ELR (cell line): ENCODE measurements at regions not wholly inside any gene's neighbourhood (a gene's known extent, or its start where the extent isn't known, plus 50 kb on each side); places are given as distances from the start of the nearest gene placed in this dataset.

Source experiments
- DNase-seq: peaks from one replicate; pipeline ENCODE4 v3.0.0-alpha.2; 2015; ENCODE audit warnings: low read depth

DNA sequence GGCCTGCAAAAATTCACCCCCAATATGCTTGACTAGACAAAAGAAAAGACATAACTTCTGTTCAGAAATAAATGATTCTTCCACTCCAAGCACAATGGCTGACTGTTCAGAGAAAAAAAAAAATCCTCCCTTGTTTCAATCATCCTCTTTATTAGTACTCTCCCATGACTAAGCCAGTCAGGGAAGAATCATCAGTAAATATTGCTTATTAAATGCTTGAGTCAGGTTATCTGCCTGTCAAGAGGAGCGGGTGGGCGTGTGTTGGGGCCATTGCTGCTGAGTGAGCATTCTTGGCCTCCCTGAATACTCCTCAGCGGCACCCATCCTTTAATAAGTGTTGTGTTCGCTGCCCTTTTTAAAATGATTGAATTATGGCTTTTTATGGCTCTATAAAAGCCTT is 1334.8 kb upstream of the CELF4 start:
- no peak for DNase-seq

DNA sequence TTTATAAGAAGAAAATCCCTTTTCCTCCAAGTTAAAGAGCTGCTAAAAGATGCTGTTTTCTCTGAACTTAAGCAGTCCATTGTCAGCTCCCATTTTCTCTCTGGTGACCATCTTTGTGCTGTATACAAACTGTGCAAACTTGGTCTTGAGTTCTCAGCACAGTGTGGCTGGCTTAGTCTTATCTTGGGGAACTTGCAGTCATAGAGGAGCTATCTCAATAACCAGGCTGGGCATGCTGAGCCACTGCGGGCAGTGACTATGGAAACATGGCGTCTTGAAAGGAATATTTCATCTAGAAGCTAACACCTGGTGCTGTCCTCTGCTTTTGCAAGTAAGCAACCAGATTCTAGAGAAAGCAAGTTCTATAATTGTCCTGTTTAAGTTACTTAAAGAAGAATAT is 1334.4 kb upstream of the CELF4 start:
- no peak for DNase-seq

DNA sequence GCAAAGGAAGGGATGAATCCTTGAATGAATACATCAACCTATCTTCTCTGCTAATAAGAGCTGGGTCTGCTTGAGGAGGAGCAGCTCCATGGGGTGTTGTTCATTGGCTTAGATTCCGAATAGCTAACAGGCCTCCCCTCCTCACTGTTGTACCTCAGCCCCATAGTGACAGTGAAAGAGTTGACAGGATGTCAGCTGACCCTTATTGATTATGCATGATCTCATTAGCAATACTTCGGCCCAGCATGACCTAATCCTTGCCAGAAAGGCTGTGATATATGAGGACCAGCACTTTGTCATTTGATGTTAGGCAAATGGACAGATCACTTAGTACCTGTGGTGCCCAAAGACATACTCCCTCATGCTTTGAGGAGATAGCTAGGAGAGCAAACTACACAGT is 1333.7 kb upstream of the CELF4 start:
- no peak for DNase-seq

DNA sequence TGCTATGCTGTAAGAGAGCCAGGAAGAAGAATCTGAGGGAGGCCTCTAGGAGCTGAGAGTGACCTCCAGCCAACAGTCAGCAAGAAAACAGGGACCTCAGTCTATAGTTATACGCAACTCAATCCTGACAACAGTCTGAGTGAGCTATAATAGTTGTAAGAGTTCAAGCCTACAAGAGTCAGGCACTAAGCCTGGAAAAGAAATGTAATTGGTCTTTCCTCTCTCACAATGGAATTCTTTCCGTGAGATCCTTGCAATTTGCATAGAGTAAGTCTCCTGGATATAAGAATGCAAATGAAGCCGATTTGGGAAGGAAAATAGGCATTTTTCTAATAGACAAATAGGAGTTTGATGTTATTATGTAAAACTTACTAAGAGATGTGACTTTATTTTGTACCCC is 1332.6 kb upstream of the CELF4 start:
- DNase-seq = no peak

DNA sequence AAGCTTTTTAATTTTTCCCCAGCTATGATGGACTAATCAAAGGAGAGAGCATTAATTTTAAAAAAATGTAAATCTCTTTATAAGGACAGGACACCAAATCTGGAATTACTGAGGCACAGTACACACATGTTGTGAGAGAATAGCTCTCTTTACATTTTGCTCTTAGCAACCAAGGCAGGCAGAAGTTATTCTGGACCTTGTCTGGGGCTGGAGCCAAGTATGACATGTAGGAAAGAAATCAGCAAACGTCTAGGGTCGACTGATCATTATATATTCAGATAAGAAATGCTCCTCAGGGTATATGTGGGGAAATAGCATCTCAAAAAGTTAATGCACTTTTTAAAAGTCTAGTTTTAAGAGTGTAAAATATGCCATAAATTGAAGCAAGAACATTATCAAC is 1330.0 kb upstream of the CELF4 start:
- DNase-seq = no peak

DNA sequence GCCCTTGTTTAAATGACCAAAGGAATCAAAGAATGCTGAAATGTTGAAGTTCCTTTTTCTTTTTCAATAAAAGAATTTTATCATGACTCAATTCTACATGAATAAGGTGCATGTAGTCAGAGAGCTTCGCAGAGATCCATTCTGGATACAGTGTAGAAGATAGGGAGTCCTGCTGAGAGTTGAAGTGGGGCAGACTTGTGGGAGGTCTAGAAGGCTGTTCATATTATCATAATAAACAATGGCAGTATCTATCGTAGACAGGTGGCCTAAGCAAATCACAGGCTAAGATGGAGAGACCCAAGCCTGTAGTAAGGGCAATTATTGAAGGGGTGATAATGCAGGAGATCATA is 1322.0 kb upstream of the CELF4 start:
- DNase-seq = no peak

DNA sequence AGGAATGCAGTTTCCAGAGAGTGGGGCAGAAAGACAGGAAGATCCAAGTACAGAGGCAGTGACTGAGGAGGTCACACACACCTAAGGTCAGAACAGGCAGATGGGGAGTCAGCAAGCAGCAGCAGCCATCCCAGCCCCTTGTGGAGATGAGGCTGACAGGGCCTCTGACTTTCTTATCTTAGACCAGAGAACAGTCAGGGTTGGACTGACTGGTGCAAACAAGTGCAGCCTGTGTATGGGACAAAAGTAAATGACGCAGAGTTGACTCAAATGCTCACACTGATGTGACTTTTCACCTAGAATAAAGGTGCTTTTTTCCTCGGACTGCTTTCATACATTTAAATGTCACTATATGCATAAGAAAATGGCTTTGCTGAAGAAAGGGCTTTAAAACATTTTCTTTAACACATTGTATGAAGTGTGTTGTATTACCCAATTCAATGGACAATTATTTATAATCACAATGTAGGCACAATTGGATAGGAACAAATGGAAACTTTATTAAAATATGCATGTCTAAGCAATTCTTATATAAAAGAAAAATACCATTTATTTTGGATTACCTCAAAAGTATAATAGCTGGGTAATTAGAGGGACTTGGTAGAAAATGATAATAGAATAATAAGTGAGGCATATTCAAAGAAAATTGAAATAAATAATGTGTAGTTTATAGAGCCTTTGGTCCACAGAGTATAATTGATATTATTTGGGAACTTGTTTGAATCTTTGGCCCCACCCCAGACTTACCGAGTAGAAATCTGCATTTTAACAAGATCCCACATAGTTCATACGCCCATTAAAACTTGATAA is 1321.5 kb upstream of the CELF4 start:
- DNase-seq = no peak

DNA sequence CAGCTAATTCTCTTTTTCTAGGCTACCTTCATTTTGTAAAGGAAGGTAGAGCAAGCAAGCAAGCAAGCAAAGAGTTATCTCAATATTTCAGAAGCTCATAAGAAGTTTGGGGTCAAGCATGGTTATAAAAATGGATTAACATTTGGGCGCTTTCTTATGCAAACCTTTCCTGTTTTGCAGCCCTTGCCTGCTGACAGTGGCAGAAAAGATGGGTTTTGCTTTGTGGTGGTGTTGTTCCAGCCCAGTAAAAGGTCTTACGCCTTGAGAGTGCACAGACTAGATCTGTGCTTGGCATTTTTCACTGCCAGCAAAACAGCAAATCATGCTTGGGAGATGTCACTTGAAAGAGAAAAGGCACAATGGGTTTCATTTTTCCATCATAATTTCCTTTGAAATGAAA is 1320.6 kb upstream of the CELF4 start:
- no peak for DNase-seq

DNA sequence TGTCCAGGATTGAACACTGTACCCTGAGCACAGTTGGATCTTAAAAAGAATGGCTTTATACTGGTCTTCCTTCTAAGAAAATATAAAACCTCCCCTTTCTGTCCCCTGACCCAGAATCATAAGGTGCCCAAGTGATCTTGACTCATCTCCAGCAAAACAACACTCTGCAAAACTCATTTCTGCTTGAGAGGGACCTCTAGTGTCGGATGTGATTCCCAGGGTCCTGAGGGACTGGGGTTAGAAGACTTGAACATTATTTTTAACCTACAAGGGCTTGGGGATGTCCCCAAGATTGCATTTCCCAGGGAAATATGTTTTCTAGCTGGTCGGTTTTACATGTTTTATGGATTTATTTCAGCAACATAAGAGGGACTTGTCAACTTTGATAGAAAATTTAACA is 1318.5 kb upstream of the CELF4 start:
- no peak for DNase-seq

DNA sequence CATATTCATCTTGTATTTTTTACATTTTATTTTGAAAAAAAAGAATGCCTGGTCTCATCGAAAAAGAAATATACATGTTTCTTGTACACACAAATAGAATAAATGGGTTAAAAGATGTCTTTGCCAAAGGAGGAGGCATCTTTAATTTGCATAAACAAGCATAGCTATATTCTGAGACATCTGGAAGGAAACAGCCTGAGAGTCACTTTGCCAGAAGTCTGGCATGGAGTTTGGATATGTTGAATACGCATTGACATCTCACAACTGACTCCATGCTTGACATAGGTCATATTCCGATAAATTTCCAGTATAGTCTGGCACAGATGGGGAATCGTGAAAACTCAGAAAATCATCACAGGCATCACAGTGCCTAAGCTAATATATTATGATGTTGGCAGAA is 1317.5 kb upstream of the CELF4 start:
- no peak for DNase-seq

DNA sequence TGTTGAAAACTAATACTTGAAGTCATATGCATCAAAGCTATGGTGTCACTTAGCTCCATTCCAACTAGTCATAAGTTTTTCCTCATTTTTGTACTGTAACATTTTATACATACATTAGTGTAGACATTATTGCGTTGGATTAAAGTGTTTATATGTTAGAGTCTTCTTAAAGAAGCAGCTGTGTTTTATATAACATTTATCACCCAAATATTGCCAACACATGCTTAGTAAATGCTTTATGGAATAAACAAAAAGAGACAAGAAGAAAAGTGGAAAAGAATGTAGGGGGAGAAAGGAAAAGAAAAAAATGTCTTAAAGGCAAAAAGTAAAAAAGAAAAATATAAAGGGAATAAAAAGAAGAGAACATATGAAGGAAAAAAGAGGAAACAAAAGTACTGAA is 1314.3 kb upstream of the CELF4 start:
- no peak for DNase-seq

DNA sequence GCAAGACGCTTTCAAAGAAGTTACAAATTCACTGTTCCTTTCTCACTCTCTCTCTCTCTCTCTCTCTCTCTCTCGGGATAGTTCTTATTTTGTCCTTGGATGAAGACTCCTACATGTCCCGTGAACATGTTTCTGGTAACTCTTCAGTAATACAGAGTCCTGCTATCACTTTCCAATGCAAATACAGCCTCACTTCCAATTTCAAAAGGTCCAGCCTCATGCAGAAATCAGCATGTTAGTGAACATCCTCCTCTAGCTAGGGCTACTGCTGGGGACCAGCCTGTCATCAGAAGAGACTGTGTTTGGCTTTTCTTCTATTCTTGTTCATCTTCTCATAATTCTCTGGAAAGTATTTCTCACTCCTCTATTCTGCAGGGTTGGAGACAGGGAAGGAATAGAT is 1306.7 kb upstream of the CELF4 start:
- no peak for DNase-seq

DNA sequence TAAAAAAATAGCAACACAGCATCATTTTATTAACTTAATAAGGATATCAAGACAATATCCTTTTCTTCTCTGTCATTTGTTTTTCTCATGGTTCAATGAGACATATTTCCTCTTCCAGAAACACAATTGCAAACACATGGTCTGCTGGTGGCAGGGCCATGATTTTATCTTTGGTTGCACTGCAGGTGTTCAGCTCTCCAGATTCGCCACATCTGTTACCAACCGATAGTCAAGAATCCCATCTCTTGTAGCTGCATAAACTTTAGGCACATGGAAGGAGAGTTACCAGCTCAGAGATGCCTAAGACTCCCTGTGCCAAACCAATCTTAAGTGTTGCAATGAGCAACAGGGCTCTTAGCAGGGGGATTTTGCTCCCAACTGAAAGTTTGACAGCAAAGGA is 1303.2 kb upstream of the CELF4 start:
- no peak for DNase-seq

DNA sequence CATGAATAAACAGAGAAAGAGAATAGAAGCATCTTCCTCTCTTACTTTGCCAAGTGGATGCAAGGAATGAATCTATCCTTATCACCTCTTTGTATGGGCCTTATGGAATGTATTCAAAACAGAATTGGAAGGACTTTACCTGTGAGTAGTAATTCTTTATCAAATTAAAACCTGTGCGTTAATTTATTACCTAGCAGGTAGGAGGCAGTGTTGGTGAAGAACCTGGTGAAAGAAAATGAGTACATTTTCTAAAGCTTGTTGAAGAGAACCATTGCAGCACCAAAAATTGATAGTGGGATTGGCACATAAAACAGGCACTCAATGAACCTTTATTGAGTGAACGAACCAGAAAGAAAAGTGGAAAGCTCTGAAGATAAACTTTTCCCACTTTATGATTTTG is 1302.1 kb upstream of the CELF4 start:
- DNase-seq = no peak

DNA sequence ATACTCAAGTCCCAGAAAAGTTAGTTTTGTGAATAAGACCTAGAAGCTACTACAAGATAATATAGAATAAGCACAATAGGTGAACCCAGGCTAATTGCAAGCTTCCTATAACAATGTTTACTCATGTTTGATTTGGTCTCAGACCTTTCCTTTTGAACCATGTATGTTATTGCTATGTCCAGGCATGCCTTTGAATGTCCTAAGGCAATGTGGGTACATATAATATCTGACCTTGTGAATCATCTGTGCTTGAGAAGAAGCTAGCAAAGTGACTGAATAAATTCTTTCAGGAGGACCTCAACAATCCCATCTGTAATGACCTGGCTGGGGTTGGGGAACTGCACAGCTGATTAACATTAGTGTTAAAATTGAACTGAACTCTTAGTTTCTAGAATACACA is 1285.9 kb upstream of the CELF4 start:
- DNase-seq = no peak

DNA sequence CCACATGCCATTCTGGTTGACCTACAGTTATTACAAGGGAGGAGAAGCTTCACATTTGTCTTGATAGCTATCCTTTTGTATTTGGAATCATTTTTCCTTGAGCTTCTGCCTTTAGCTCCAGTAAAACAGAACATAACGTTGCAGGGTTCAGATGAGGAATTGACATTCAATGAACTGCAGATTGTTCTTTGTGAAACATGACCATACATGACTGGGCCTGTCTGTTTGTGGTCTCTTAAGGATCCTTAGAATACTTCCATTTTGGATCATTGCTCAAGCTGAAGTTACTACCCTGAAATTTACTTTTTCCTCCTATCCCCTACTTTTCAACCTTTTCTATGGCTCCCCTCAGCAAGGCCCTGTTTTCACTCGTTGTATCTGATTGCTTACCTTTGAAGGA is 1281.7 kb upstream of the CELF4 start:
- no peak for DNase-seq

DNA sequence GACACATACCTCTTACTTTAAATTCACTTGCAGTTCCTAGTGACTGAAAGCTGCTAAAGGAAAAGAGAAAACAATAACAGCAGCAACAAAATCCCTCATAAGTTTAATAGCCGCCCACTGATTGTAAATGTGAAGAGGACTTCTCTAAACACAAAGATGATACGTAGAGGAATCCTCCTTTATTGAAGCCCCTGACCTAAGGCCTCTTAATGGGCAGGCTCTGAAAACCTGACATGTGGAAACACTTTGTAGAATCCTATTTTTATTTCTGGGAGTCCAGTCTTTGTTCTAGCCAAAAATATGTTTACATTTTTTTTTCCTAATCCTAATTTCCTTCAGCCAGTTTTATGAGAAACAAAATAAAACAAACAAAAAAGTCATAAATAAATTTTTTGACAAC is 1277.7 kb upstream of the CELF4 start:
- DNase-seq = no peak

DNA sequence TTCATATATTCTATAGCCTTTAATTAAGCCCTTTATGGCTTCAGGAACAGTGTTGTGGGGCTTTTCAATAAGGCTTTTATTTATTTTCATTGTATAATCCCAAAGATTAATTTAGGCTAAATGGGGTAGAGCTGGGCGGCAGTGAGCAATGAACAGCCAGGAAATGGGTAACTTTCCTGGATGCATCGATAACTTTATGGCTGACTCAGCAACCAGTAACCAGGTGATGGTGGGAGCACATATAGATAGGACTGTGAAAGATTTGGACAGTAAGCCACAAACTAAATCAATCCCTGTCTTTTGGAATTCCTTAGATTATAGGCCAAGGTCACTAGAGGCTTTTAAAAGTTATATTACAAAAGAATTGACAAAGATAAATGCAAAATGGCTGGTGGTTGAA is 1260.6 kb upstream of the CELF4 start:
- no peak for DNase-seq

DNA sequence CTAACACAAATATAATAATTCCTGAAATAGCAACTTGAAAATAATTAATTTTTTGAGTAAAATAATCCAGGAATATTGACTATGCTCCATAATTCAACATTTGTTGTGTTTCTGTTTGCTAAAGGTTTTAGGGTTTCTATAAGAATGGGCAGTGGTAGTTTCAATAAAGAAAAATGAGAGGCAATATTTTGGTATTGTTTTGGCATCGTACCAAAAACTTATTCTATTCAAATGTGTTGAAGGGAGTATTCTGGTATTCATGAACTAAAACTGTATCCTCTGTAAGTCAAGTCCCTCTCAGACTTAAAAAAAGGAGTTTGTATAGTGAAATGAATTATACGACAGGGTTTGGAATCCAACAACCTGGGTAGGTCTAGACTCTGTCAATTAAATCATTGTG is 1245.6 kb upstream of the CELF4 start:
- no peak for DNase-seq

DNA sequence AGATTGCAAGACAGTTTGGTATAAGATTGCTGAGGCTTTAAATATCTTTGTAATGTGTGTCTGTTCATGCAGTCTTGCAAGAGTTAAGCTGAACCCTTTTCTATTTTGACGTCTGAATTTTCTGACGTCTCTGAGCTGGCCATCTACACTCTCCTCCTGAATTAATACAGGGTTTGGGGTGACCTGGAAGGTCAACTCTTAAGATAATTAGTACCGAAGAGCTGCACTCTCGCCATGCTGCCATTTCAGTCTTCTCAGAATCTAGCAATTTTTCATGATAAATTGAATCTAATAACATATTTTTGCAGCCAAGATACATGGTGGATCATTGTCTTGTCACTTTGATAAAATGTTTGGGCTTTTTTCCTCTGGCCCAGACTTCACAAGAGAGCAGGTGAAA is 1245.2 kb upstream of the CELF4 start:
- DNase-seq = no peak

DNA sequence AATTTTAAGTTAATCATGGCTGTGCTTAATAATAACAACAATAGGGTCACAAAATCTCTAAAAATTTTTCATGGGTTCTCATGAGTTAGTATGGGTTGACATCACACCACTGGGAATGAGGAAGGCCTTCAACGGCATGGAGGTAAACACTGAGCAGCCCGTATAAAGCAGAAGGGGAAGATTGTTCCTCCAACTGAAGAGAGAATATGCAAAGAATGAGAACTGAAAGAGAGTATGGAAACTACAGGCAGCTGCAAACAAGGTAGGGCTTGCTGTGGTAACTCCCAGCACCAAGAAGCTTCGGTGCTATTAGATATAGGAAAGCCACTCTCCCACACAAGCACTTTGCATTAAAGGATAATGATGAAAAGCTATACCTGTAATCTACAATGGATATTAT is 1242.3 kb upstream of the CELF4 start:
- no peak for DNase-seq

DNA sequence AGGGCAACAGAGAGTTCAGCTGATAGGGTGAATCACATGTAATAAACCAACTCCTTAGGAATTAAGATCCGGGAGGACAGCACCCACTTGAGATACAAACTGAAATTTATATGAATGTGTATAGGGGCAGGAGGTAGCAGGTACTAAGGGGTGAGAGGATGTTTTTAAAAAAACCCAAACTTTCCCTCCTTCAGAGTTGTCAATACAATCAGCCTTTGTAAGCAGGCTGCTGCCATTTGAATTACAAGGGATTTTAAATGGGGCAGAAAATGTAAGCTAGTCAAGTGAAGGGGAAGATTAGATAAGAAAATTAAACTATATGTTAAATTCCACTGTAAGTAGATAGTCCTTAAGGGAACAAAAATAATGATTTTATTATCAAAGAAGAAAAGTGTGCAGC is 1239.7 kb upstream of the CELF4 start:
- DNase-seq = no peak

DNA sequence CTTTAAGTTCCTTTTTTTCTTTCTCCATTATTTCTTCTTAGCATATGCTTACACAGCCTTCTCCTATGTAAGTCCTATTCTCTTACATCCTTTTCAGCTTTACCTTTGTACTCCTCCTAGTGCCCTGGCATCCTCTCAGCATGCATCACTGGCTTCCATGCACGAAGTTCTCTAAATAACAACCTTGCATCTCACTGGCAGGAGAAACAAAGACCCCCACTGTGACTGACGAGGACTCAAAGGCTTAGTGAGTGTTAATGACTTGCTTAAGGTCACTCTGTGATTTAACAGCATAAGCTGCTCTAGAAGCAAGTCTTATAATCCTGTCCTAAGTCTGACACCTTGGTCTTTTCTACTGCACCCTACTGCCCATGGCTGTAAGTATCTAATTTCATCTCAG is 1236.0 kb upstream of the CELF4 start:
- DNase-seq = no peak

DNA sequence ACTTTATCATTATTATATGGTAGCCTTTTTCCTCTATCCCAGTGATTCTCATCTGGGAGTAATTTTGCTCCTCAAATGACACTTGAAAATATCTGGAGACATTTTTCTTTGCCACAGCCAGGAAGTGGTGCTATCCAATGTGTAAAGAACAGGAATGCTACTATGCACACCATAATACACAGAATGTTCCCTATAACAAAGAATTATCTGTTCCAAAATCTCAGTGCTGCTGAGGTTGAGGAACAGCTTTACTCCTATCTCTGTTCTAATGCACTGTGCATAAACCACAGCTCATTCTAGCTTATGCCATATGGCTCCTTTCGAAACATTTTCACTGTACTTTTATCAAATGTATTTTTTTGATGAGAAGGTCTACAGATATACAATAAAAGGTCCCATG is 1231.2 kb upstream of the CELF4 start:
- DNase-seq = no peak

DNA sequence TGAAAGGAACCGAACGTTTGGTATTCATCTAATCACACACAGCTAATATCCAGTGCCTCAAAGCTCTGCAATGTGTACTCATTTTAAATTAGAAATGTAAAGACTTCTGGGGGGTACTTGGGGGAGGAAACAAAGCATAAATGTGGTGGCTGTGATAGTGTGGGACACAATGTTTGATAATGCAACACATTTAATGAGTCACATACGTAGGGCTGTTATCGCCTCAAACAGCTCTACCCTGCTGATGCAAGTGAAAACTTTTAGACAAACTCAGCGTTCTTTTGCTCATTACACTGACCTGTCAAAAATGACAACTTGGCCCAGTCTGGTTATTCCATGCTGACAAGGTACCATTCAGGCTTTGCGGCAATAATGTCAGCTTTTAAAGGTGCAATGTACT is 1227.1 kb upstream of the CELF4 start:
- DNase-seq = no peak
